ENCODE measurements at regions not wholly inside any gene's neighbourhood (a gene's known extent, or its start where the extent isn't known, plus 50 kb on each side); places are given as distances from the start of the nearest gene placed in this dataset.
"Not testable (repeated sequence)": the region's sequence is repeated elsewhere in the genome, so short reads cannot be mapped to it uniquely, and the experiment has no call there.

GRCh38 chr16:6753553-6753952 lies 579.1 kb upstream of the RBFOX1 start:
- Histone ChIP-seq H3K4me1 (ENCODE audit: control insufficient read depth in 2 of 2, insufficient read depth in 2 of 2, low read length in 2 of 2) (no peaks in the 10 kb centered on the region), H3K9ac (ENCODE audit: low read depth in 1 of 2, low read length in 2 of 2) (no peak overlapping the region), H3K4me3 (ENCODE audit: low read length in 2 of 2) (no peak overlapping the region), H3K27ac (ENCODE audit: low read depth in 2 of 2, low read length in 2 of 2) (no peak overlapping the region), H3K36me3 (ENCODE audit: control insufficient read depth in 2 of 2, insufficient read depth in 2 of 2, low read length in 2 of 2) (no peaks in the 10 kb centered on the region), H3K27me3 (ENCODE audit: control insufficient read depth in 2 of 2, insufficient read depth in 2 of 2, low read length in 2 of 2) (no peaks in the 10 kb centered on the region), H3K9me3 (ENCODE audit: control insufficient read depth in 2 of 2, low read length in 2 of 2) (no peaks in the 10 kb centered on the region)

GRCh38 chr16:6751191-6751590 lies 581.5 kb upstream of the RBFOX1 start:
- Histone ChIP-seq H3K27ac (ENCODE audit: low read depth in 2 of 2, low read length in 2 of 2) (no peak overlapping the region), H3K4me3 (ENCODE audit: low read length in 2 of 2) (no peak overlapping the region), H3K27me3 (ENCODE audit: control insufficient read depth in 2 of 2, insufficient read depth in 2 of 2, low read length in 2 of 2) (no peaks in the 10 kb centered on the region), H3K9me3 (ENCODE audit: control insufficient read depth in 2 of 2, low read length in 2 of 2) (no peaks in the 10 kb centered on the region), H3K36me3 (ENCODE audit: control insufficient read depth in 2 of 2, insufficient read depth in 2 of 2, low read length in 2 of 2) (no peaks in the 10 kb centered on the region), H3K4me1 (ENCODE audit: control insufficient read depth in 2 of 2, insufficient read depth in 2 of 2, low read length in 2 of 2) (no peaks in the 10 kb centered on the region), H3K9ac (ENCODE audit: low read depth in 1 of 2, low read length in 2 of 2) (no peak overlapping the region)

- Histone ChIP-seq H3K9ac (ENCODE audit: low read depth in 1 of 2, low read length in 2 of 2) (no peak overlapping the region), H3K36me3 (ENCODE audit: control insufficient read depth in 2 of 2, insufficient read depth in 2 of 2, low read length in 2 of 2) (no peaks in the 10 kb centered on the region), H3K4me1 (ENCODE audit: control insufficient read depth in 2 of 2, insufficient read depth in 2 of 2, low read length in 2 of 2) (no peaks in the 10 kb centered on the region), H3K4me3 (ENCODE audit: low read length in 2 of 2) (no peak overlapping the region), H3K9me3 (ENCODE audit: control insufficient read depth in 2 of 2, low read length in 2 of 2) (no peaks in the 10 kb centered on the region), H3K27ac (ENCODE audit: low read depth in 2 of 2, low read length in 2 of 2) (no peak overlapping the region), H3K27me3 (ENCODE audit: control insufficient read depth in 2 of 2, insufficient read depth in 2 of 2, low read length in 2 of 2) (no peaks in the 10 kb centered on the region)
Measured at GRCh38 chr16:6749698-6750097, 582.9 kb upstream of the RBFOX1 start.

GRCh38 chr16:6736302-6736701 lies 596.3 kb upstream of the RBFOX1 start:
- not testable (repeated sequence) for H3K27ac ChIP-seq (ENCODE audit: low read depth in 2 of 2, low read length in 2 of 2); H3K9me3 ChIP-seq (ENCODE audit: control insufficient read depth in 2 of 2, low read length in 2 of 2); H3K27me3 ChIP-seq (ENCODE audit: control insufficient read depth in 2 of 2, insufficient read depth in 2 of 2, low read length in 2 of 2); H3K4me1 ChIP-seq (ENCODE audit: control insufficient read depth in 2 of 2, insufficient read depth in 2 of 2, low read length in 2 of 2); H3K36me3 ChIP-seq (ENCODE audit: control insufficient read depth in 2 of 2, insufficient read depth in 2 of 2, low read length in 2 of 2); H3K9ac ChIP-seq (ENCODE audit: low read depth in 1 of 2, low read length in 2 of 2); H3K4me3 ChIP-seq (ENCODE audit: low read length in 2 of 2)

GRCh38 chr16:6735631-6736030 lies 597.0 kb upstream of the RBFOX1 start:
- Histone ChIP-seq H3K27ac (ENCODE audit: low read depth in 2 of 2, low read length in 2 of 2) (no peak overlapping the region), H3K4me1 (ENCODE audit: control insufficient read depth in 2 of 2, insufficient read depth in 2 of 2, low read length in 2 of 2) (no peaks in the 10 kb centered on the region), H3K4me3 (ENCODE audit: low read length in 2 of 2) (no peak overlapping the region), H3K27me3 (ENCODE audit: control insufficient read depth in 2 of 2, insufficient read depth in 2 of 2, low read length in 2 of 2) (no peaks in the 10 kb centered on the region), H3K9me3 (ENCODE audit: control insufficient read depth in 2 of 2, low read length in 2 of 2) (no peaks in the 10 kb centered on the region), H3K36me3 (ENCODE audit: control insufficient read depth in 2 of 2, insufficient read depth in 2 of 2, low read length in 2 of 2) (no peaks in the 10 kb centered on the region), H3K9ac (ENCODE audit: low read depth in 1 of 2, low read length in 2 of 2) (no peak overlapping the region)

GRCh38 chr16:6732166-6732565 lies 600.5 kb upstream of the RBFOX1 start:
- H3K27ac ChIP-seq (ENCODE audit: low read depth in 2 of 2, low read length in 2 of 2), result no peak overlapping the region

GRCh38 chr16:6728381-6728780 lies 604.3 kb upstream of the RBFOX1 start:
- H3K27me3 ChIP-seq (ENCODE audit: control insufficient read depth in 2 of 2, insufficient read depth in 2 of 2, low read length in 2 of 2), result no peaks in the 10 kb centered on the region
- no peak overlapping the region for H3K27ac ChIP-seq (ENCODE audit: low read depth in 2 of 2, low read length in 2 of 2)
- H3K4me1 ChIP-seq (ENCODE audit: control insufficient read depth in 2 of 2, insufficient read depth in 2 of 2, low read length in 2 of 2), result no peaks in the 10 kb centered on the region
- no peaks in the 10 kb centered on the region for H3K9me3 ChIP-seq (ENCODE audit: control insufficient read depth in 2 of 2, low read length in 2 of 2)
- no peak overlapping the region for H3K9ac ChIP-seq (ENCODE audit: low read depth in 1 of 2, low read length in 2 of 2)
- no peaks in the 10 kb centered on the region for H3K36me3 ChIP-seq (ENCODE audit: control insufficient read depth in 2 of 2, insufficient read depth in 2 of 2, low read length in 2 of 2)
- no peak overlapping the region for H3K4me3 ChIP-seq (ENCODE audit: low read length in 2 of 2)

More at GRCh38 chr16:6732166-6732565, 600.5 kb upstream of the RBFOX1 start:
- Histone ChIP-seq H3K27me3 (ENCODE audit: control insufficient read depth in 2 of 2, insufficient read depth in 2 of 2, low read length in 2 of 2) (no peaks in the 10 kb centered on the region), H3K9ac (ENCODE audit: low read depth in 1 of 2, low read length in 2 of 2) (no peak overlapping the region), H3K9me3 (ENCODE audit: control insufficient read depth in 2 of 2, low read length in 2 of 2) (no peaks in the 10 kb centered on the region), H3K4me1 (ENCODE audit: control insufficient read depth in 2 of 2, insufficient read depth in 2 of 2, low read length in 2 of 2) (no peaks in the 10 kb centered on the region), H3K4me3 (ENCODE audit: low read length in 2 of 2) (no peak overlapping the region), H3K36me3 (ENCODE audit: control insufficient read depth in 2 of 2, insufficient read depth in 2 of 2, low read length in 2 of 2) (no peaks in the 10 kb centered on the region)

GRCh38 chr16:6726621-6727020 lies 606.0 kb upstream of the RBFOX1 start:
- H3K9me3 ChIP-seq (ENCODE audit: control insufficient read depth in 2 of 2, low read length in 2 of 2), result no peaks in the 10 kb centered on the region
- no peak overlapping the region for H3K4me3 ChIP-seq (ENCODE audit: low read length in 2 of 2)
- H3K36me3 ChIP-seq (ENCODE audit: control insufficient read depth in 2 of 2, insufficient read depth in 2 of 2, low read length in 2 of 2), result no peaks in the 10 kb centered on the region
- H3K27ac ChIP-seq (ENCODE audit: low read depth in 2 of 2, low read length in 2 of 2), result no peak overlapping the region
- H3K9ac ChIP-seq (ENCODE audit: low read depth in 1 of 2, low read length in 2 of 2), result no peak overlapping the region
- H3K27me3 ChIP-seq (ENCODE audit: control insufficient read depth in 2 of 2, insufficient read depth in 2 of 2, low read length in 2 of 2), result no peaks in the 10 kb centered on the region
- no peaks in the 10 kb centered on the region for H3K4me1 ChIP-seq (ENCODE audit: control insufficient read depth in 2 of 2, insufficient read depth in 2 of 2, low read length in 2 of 2)

- Histone ChIP-seq H3K27ac (ENCODE audit: low read depth in 2 of 2, low read length in 2 of 2) (no peak overlapping the region), H3K9ac (ENCODE audit: low read depth in 1 of 2, low read length in 2 of 2) (no peak overlapping the region), H3K9me3 (ENCODE audit: control insufficient read depth in 2 of 2, low read length in 2 of 2) (no peaks in the 10 kb centered on the region), H3K36me3 (ENCODE audit: control insufficient read depth in 2 of 2, insufficient read depth in 2 of 2, low read length in 2 of 2) (no peaks in the 10 kb centered on the region), H3K4me3 (ENCODE audit: low read length in 2 of 2) (no peak overlapping the region), H3K4me1 (ENCODE audit: control insufficient read depth in 2 of 2, insufficient read depth in 2 of 2, low read length in 2 of 2) (no peaks in the 10 kb centered on the region), H3K27me3 (ENCODE audit: control insufficient read depth in 2 of 2, insufficient read depth in 2 of 2, low read length in 2 of 2) (no peaks in the 10 kb centered on the region)
Measured at GRCh38 chr16:6725634-6726331, 606.9 kb upstream of the RBFOX1 start.

GRCh38 chr16:6725206-6725605 lies 607.4 kb upstream of the RBFOX1 start:
- H3K9ac ChIP-seq (ENCODE audit: low read depth in 1 of 2, low read length in 2 of 2); H3K4me1 ChIP-seq (ENCODE audit: control insufficient read depth in 2 of 2, insufficient read depth in 2 of 2, low read length in 2 of 2); H3K36me3 ChIP-seq (ENCODE audit: control insufficient read depth in 2 of 2, insufficient read depth in 2 of 2, low read length in 2 of 2); H3K27me3 ChIP-seq (ENCODE audit: control insufficient read depth in 2 of 2, insufficient read depth in 2 of 2, low read length in 2 of 2); H3K9me3 ChIP-seq (ENCODE audit: control insufficient read depth in 2 of 2, low read length in 2 of 2); H3K27ac ChIP-seq (ENCODE audit: low read depth in 2 of 2, low read length in 2 of 2); H3K4me3 ChIP-seq (ENCODE audit: low read length in 2 of 2): not testable (repeated sequence)

GRCh38 chr16:6722786-6723185 lies 609.9 kb upstream of the RBFOX1 start:
- no peak overlapping the region for H3K9ac ChIP-seq (ENCODE audit: low read depth in 1 of 2, low read length in 2 of 2)
- H3K4me1 ChIP-seq (ENCODE audit: control insufficient read depth in 2 of 2, insufficient read depth in 2 of 2, low read length in 2 of 2), result no peaks in the 10 kb centered on the region
- H3K27me3 ChIP-seq (ENCODE audit: control insufficient read depth in 2 of 2, insufficient read depth in 2 of 2, low read length in 2 of 2), result no peaks in the 10 kb centered on the region
- no peak overlapping the region for H3K4me3 ChIP-seq (ENCODE audit: low read length in 2 of 2)
- H3K27ac ChIP-seq (ENCODE audit: low read depth in 2 of 2, low read length in 2 of 2), result no peak overlapping the region
- H3K36me3 ChIP-seq (ENCODE audit: control insufficient read depth in 2 of 2, insufficient read depth in 2 of 2, low read length in 2 of 2), result no peaks in the 10 kb centered on the region
- H3K9me3 ChIP-seq (ENCODE audit: control insufficient read depth in 2 of 2, low read length in 2 of 2), result no peaks in the 10 kb centered on the region
